GM20000 (cell line): ENCODE measurements at regions not wholly inside any gene's neighbourhood (a gene's known extent, or its start where the extent isn't known, plus 50 kb on each side); places are given as distances from the start of the nearest gene placed in this dataset.
A peak's percentile ranks its signal among the peaks of the same experiment; 100 is the strongest.
"Not testable (repeated sequence)": the region's sequence is repeated elsewhere in the genome, so short reads cannot be mapped to it uniquely, and the experiment has no call there.

Experiments
- DNase-seq: peaks from one replicate; pipeline ENCODE4 v3.0.0; 2012; ENCODE audit warnings: low spot score
- TF ChIP-seq, protein P1 (sequence below): IDR thresholded peaks from 2 replicates; pipeline ENCODE4 v1.5.1; 2012; ENCODE audit warnings: mild to moderate bottlenecking, control low read depth; ENCODE audit errors: extremely low read depth, missing control alignments

DNA sequence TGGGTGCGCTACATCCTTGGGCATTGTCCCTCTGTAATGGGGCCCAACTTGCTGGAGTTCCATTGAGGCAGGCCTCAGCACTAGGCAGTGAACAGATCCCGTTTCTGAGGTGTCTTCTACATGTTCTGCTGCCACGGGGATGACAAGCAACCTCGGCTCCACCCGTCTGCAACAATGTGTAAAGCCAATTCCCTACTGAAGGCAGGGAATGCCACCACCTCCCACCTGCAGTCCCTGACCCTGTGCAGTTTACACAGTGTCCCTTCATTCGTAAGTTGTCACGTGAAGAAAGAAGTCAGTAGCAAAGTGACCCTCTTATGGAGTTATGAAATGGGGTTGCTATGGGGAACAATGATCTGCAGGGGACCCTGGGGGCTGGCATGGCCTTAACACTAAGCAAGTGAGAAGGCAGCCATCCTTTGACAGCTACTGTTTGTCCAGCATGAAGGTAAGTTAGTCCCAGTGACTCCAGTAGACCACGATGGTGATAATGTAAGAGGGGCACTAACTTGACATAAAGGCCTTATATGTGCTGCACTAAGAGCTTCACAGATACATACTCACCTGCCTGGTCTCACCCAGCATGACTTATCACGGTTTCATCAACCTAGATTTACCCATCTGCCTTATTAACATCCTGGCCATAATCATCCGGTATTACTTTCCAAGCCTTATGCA lies 130.6 kb upstream of the ZSWIM2 start:
- no peak for DNase-seq
- TF ChIP-seq, protein P1, sequence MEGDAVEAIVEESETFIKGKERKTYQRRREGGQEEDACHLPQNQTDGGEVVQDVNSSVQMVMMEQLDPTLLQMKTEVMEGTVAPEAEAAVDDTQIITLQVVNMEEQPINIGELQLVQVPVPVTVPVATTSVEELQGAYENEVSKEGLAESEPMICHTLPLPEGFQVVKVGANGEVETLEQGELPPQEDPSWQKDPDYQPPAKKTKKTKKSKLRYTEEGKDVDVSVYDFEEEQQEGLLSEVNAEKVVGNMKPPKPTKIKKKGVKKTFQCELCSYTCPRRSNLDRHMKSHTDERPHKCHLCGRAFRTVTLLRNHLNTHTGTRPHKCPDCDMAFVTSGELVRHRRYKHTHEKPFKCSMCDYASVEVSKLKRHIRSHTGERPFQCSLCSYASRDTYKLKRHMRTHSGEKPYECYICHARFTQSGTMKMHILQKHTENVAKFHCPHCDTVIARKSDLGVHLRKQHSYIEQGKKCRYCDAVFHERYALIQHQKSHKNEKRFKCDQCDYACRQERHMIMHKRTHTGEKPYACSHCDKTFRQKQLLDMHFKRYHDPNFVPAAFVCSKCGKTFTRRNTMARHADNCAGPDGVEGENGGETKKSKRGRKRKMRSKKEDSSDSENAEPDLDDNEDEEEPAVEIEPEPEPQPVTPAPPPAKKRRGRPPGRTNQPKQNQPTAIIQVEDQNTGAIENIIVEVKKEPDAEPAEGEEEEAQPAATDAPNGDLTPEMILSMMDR, result no peak

DNA sequence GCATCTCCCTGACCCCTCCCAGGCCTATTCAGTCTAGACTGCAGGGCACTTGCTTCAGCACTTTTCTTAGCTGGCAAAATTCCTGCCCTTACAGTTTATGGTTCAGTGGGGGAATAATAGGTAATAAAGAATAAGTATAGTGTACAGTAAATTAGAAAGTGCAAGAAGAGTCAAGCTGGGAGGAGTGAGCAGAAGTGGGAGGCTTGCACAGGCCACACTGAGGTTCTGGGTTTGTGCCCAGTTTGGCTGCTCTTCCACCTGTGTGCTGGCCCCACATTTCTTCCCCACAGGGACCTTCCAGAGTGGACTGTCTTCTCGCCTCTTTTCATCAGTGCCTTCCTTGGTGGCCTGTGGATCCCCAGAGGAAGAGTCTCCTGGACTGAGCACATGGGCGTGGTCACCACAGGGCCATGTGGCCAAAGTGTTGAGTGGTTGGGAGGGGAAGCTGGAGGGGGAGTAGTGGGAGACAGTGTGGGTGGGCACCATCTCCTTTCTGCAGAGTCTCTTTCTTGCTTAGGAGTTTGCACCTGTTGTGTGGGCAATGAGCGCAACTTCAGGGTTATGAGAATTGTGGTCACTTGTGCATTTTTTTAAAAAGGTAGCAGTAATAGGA lies 128.6 kb upstream of the ZSWIM2 start:
- DNase-seq, result no peak

DNA sequence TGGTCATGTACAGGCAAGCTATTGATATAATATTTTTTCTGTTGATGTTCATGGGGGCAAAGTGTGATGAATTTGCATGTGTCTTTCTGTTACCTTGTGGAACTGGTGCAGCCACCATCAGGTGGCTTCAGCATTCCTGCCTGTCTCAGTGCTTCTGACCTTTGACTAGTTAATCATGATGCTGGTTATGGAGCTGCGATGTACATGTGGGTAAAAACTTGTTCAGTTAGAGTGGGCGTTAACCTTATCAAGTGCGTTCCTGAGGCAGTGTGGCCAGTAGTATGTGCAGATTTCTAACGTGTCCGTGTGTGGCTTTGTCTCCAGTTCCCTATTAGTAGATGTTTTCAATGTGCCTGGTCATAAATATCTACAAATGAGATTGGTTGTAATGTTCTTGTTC lies 127.4 kb upstream of the ZSWIM2 start:
- DNase-seq, result no peak
- TF ChIP-seq, protein P1, result no peak

More for the DNA sequence above, 128.6 kb upstream of the ZSWIM2 start:
- TF ChIP-seq, protein P1, result no peak

DNA sequence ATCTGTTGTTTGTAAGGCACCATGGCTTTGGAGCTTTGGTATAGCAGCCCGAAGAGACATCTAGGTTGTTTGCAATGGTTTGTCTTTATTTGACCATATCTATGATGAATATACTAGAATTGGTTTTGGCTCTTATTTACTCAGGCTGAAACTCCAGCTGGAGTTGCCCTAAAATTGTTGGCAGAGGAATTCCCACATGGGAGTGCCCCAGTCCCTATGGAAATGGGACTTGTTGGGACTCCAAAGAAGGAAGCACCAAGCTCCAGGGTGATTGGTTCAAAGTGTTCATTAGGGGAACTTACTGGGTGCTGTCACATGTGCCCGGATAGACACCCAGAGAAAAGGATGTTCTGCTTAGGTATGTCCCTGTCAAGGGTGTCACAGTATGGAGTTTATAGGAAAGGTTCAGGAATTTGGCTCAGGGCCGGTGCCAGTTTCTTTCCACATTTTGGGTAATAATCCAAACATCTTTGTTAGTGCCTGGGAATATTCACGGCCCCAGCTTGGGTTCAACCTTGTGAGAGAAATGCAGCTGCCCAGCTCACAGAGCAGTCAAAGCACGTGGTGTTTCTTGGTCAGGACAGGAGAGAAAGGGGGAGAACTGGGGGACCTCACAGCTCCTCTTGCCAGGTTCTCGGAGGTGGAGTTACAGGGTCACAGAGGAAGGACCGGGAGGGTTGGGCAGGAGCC lies 123.5 kb upstream of the ZSWIM2 start:
- no peak for DNase-seq
- TF ChIP-seq, protein P1, result no peak

DNA sequence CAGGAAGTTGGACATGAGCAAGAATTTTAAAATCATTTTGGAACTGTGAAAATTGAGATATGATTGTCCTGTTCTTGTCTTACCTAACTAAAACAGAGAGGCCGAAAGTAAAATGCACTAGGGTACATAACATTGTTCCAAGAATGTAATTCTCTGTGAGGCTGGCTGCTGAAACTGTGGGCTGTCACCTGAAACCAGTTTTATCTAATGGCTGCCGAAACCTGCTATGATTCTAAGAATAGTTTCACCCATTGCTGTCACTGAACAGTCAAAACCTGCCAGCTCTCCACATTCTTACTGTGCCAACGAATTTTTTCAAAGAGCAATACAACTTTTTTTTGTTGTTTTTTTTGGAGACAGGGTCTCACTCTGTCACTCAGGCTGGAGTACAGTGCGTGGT lies 119.3 kb upstream of the ZSWIM2 start:
- peak; percentile 33 for DNase-seq
- TF ChIP-seq, protein P1, result no peak

DNA sequence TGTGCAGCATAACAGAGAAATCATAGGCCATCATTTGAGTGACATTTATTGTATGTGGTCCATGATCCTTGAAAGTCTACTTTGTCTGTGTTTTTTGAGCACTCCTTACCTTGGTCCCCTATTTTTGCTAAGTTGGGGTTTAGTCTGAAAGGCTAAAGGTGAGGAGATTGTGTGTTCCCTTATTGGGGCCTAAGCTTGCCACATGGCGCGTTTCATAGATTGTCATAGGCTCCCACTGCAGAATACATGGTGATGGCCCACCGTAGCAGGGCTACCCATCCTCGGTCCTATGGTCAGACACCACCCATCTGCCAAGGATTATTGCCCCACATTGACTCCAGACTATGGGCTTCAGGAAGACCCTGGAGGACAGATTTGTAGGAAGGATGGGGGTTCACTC lies 117.0 kb upstream of the ZSWIM2 start:
- TF ChIP-seq, protein P1, result no peak
- DNase-seq, result no peak

DNA sequence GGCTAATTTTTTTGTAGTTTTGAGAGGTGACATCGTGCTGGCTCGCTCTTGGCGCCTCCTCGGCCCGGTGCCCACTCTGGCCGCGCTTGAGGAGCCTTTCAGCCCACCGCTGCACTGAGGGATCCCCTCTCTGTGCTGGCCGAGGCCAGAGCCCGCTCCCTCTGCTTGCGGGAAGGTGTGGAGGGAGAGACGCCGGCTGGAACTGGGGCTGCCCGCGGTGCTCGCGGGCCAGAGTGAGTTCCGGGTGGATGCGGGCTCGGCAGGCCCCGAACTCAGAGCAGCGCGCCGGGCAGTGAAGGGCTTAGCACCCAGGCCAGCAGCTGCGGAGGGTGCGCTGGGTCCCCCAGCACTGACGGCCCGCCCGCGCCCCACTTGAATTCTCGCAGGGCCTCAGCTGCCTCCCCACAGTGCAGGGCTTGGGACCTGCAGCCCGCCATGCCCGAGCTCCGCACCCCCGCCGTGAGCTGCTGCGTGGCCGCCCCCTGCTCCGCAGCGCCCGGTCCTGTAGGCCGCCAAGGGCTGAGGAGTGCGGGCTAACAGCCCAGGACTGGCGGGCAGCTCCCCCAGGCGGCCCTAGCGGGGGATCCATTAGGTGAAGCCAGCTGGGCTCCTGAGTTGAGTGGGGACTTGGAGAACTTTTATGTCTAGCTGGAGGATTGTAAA lies 113.2 kb upstream of the ZSWIM2 start:
- TF ChIP-seq, protein P1, result no peak
- DNase-seq, result no peak

DNA sequence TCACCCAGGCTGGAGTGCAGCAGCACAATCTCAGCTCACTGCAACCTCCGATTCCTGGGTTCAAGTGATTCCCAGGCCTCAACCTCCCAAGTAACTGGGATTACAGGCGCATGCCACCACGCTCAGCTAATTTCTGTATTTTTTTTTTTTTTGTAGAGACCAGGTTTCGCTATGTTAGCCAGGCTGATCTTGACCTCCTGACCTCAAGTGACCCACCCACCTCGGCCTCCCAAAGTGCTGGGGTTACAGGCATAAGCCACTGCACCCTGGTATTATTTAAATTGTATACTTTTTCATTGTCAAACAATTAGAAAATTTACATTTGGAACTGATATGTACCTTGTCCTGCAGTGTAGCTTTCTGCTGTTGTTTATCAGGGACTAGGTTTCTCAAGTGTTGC lies 111.3 kb upstream of the ZSWIM2 start:
- not testable (repeated sequence) for DNase-seq
